ENCODE measurements at regions not wholly inside any gene's neighbourhood (a gene's known extent, or its start where the extent isn't known, plus 50 kb on each side); places are given as distances from the start of the nearest gene placed in this dataset.

DNA sequence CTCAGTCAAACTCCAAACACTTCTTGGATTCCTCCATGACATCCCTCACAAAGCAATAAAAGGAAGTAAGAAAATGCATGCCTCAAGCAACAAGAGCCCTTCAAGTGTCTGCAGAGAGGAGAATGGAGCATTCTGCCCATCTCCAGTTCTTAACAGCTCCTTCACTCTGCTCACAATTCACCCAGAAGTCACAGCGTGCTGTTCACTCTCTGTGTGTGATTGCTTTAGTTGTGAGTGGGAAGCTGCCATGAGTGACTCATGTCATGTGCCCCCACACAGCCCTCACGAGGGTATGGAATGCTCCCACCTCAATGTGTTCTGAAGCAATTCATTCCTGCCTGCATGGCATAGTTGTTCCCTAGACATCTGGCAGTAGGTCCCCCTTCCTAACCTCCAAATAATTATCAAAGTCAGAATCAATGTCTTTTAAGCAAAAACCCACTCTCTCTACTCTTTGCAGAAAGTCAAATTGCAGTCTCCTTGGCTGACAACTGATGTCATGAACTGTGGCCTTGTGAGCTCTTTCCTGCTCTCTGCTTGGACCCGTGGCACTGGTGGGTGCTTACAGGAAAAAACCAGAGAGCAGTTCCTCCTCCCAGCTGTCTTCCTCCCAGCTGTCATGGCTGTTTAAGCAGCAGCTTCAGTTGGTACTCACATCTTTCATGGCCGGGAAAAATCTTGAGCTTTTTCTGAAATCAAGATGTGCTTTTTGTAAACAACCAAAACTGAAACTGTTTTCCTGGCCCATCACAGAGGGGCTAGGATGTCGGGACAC, 112.1 kb upstream of the SPON1 start:
- H3K14ac ChIP-seq (ENCODE audit: insufficient read depth, low read length) = no peak overlapping the region; the same call in 1 of the 2 replicates
- H3K4ac ChIP-seq (ENCODE audit: low read depth, low read length) = no peak overlapping the region
- no peak overlapping the region for H3K18ac ChIP-seq (ENCODE audit: insufficient read length, low read depth, low read length)
- no peak overlapping the region for H3K9ac ChIP-seq (ENCODE audit: extremely low read depth, insufficient read length, low read length)
- no peak overlapping the region for H2AK5ac ChIP-seq (ENCODE audit: insufficient read length, low read length)
- H3K23ac ChIP-seq (ENCODE audit: insufficient read length, low read depth, low read length) = no peak overlapping the region
- no peak overlapping the region for H4K91ac ChIP-seq (ENCODE audit: insufficient read length, low read depth, low read length)
- DNase-seq = no peak
- no peak for TF ChIP-seq CTCF (conservative IDR thresholded peaks at IDR 0.05)
- no peak overlapping the region for H4K8ac ChIP-seq (replicated peaks; ENCODE audit: insufficient read length, low read depth, low read length)
- H2BK20ac ChIP-seq (ENCODE audit: low read depth, low read length, poor library complexity, severe bottlenecking) = no peak overlapping the region
- Mint-ChIP-seq H3K4me3 (no peak overlapping the region), H3K9me3 (no peaks in the 10 kb centered on the region), H3K36me3 (ENCODE audit: insufficient read depth in 1 of 3, low read depth in 3 of 3) (no peaks in the 10 kb centered on the region), H3K27me3 (ENCODE audit: low read depth) (peaks cover 2% of the 10 kb centered on the region; the same call in 1 of the 2 replicates), H3K27ac (no peak overlapping the region; a peak in 1 of 7 replicates), H3K4me1 (0 out of 4 replicates have a peak, but pooled peaks cover 0 to 4% of the 10 kb centered on the region in 2 experiments)
- H3K27me3 ChIP-seq (ENCODE audit: insufficient read depth, low read length) = no peaks in the 10 kb centered on the region
- H3K9me3 ChIP-seq (ENCODE audit: control insufficient read depth, low read depth, low read length) = no peaks in the 10 kb centered on the region
- no peak overlapping the region for H2BK15ac ChIP-seq (ENCODE audit: low read depth, low read length)
- no peak overlapping the region for H3K4me2 ChIP-seq (ENCODE audit: insufficient read depth, insufficient read length, low read length)
- no peaks in the 10 kb centered on the region for H3K4me1 ChIP-seq (ENCODE audit: insufficient read depth, low read length)
- no peak overlapping the region for H4K5ac ChIP-seq (ENCODE audit: insufficient read length, low read depth, low read length)
- H3K23me2 ChIP-seq (ENCODE audit: insufficient read length, low read depth, low read length, poor library complexity, severe bottlenecking) = no peaks in the 10 kb centered on the region
- H2BK120ac ChIP-seq (ENCODE audit: low read depth, low read length, poor library complexity, severe bottlenecking) = no peak overlapping the region
- WGBS (ENCODE audit: extremely low coverage, insufficient read length, low lambda C conversion rate) = no CpG with 5 or more reads among the region's 5 CpGs
- H3T11ph ChIP-seq (ENCODE audit: low read length) = no peak overlapping the region
- H2AFZ ChIP-seq (ENCODE audit: low read length) = no peak overlapping the region
- H3K56ac ChIP-seq (ENCODE audit: insufficient read length, low read depth, low read length) = no peak overlapping the region
- H3K79me1 ChIP-seq (ENCODE audit: insufficient read depth, low read depth, low read length, poor library complexity, severe bottlenecking) = no peaks in the 10 kb centered on the region
- no peaks in the 10 kb centered on the region for H3K79me2 ChIP-seq (ENCODE audit: insufficient read depth, low read length)
- H2BK12ac ChIP-seq (ENCODE audit: insufficient read length, low read depth, low read length) = no peak overlapping the region
- no peak overlapping the region for H3K27ac ChIP-seq (ENCODE audit: insufficient read length, low read depth, low read length)
- H2BK5ac ChIP-seq (ENCODE audit: insufficient read length, low read length) = no peak overlapping the region
- no peaks in the 10 kb centered on the region for H4K20me1 ChIP-seq (ENCODE audit: control insufficient read depth, insufficient read depth, insufficient read length)

Data from H9 (cell line).